ENCODE measurements at regions not wholly inside any gene's neighbourhood (a gene's known extent, or its start where the extent isn't known, plus 50 kb on each side); places are given as distances from the start of the nearest gene placed in this dataset.
A peak's percentile ranks its signal among the peaks of the same experiment; 100 is the strongest.
"Not testable (repeated sequence)": the region's sequence is repeated elsewhere in the genome, so short reads cannot be mapped to it uniquely, and the experiment has no call there.

- H3K27ac ChIP-seq; DNase-seq (ENCODE audit: low read depth, low spot score): not testable (repeated sequence)
These were observed 69.0 kb upstream of the EZR start for GRCh38 chr6:158888171-158888570.

GRCh38 chr6:158886346-158886977, 67.3 kb upstream of the EZR start:
- H3K27ac ChIP-seq; DNase-seq (ENCODE audit: low read depth, low spot score): not testable (repeated sequence)

DNA sequence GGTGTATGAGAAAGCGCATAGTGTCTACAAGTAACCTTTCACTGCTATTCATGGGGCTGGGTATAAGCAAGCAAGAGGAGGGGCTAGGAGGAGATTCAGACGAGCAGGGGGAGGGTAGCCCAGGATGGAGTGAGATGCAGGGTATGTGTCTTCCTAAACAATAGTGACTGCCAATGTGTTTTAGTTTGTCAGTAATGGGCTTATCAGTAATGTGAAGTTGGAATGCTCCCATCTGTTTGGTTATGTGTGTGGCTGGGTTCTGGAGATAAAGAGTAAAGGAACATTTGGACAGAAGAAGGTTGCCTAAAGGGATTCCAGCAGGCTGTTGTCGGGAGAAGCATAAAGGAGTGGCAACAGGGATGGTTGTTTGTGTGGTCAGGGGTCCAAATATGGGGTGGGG, 62.7 kb upstream of the EZR start:
- not testable (repeated sequence) for DNase-seq (ENCODE audit: low read depth, low spot score); H3K27ac ChIP-seq

GRCh38 chr6:158881276-158881675, 62.1 kb upstream of the EZR start:
- DNase-seq (ENCODE audit: low read depth, low spot score); H3K27ac ChIP-seq: not testable (repeated sequence)

DNA sequence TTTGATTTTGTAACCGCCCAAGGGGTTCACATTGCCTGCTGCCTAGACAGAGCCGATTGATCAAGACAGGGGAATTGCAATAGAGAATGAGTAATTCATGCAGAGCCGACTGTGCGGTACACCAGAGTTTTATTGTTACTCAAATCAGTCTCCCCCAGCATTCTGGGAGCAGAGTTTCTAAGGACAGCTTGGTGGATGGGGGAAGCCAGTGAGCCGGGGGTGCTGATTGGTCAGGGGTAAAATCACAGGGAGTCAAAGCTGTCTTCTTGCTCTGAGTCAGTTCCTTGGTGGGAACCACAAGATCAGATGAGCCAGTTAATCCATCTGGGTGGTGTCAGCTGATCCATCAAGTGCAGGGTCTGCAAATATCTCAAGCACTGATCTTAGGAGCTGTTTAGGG, 60.0 kb upstream of the EZR start:
- no peak overlapping the region for H3K27ac ChIP-seq
- no peak for DNase-seq (ENCODE audit: low read depth, low spot score)

DNA sequence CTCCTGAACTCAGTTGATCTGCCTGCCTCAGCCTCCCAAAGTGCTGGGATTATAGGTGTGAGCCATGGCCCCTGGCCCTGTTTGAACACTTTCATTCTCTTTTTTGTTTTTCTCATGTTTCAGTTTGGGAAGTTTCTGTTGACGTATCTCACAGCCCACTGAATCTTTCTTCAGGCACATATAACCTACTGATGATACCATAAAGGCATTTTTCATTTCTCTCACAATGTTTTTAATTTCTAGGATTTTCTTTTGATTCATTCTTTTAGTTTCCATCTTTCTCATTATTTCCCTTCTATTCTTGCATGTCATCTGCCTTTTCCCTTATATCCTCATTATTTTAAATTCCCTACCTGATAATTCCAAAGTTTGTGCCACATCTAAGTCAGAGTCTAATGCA, 58.5 kb upstream of the EZR start:
- H3K27ac ChIP-seq: no peak overlapping the region
- no peak for DNase-seq (ENCODE audit: low read depth, low spot score)

DNA sequence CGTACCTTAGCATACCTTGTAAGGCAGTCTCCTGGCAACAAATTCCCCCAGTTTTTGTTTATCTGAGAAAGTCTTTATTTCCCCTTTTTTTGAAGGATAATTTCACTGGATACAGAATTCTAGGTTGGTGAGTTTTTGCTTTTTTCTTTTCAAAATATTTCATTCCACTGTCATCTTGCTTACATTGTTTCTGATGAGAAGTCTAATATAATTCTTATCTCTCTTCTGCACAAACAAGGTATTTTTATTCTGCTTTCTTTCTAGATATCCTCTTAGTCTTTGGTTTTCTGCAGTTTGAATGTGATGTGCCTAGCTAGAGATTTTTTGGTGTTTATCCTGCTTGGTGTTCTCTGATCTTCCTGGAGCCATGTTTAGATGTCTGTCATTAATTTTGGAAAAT, 57.7 kb upstream of the EZR start:
- DNase-seq (ENCODE audit: low read depth, low spot score): no peak
- no peak overlapping the region for H3K27ac ChIP-seq

DNA sequence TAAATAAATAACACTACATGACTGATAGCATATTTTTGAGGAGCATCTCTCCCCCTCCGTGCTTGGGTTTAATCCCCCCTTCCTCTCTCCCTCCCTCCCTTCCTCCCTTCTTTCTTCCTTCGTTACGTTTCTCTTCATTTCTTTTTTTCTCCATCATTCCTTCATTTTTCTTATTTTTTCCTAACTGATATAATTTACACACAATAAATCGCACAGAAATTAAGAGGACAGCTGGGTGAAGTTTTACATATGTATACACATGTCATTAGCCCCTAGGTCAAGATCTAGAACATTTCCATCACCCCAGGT, 51.4 kb upstream of the EZR start:
- H3K27ac ChIP-seq: peak overlapping the region; percentile 96
- DNase-seq (ENCODE audit: low read depth, low spot score): no peak

GRCh38 chr6:158869826-158870648, 50.9 kb upstream of the EZR start:
- peak overlapping the region; percentile 96 for H3K27ac ChIP-seq
- DNase-seq (ENCODE audit: low read depth, low spot score): peak; percentile 98

GRCh38 chr6:158868890-158869825, 50.0 kb upstream of the EZR start:
- no peak for DNase-seq (ENCODE audit: low read depth, low spot score)
- H3K27ac ChIP-seq: peak overlapping the region; percentile 96
